ENCODE measurements at regions not wholly inside any gene's neighbourhood (a gene's known extent, or its start where the extent isn't known, plus 50 kb on each side); places are given as distances from the start of the nearest gene placed in this dataset.

DNA sequence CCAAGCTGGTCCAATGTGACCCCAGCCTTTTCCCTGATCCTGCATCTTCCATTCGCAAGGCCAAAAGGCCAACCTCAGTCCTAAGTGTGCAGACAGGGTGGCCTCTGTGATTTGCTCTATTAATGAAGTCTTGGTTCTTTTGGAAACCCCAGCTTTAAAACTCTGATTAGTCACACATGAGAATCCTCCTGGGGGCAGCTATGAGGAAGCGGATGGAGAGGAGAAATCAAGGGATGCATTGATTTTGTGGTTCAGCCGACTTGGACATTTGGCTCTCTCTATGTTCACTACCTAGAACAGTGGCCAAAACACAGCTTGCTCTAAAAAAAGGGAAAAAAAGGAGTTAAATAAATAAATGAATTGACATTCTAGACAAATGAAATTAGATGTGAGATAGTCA, 98.6 kb upstream of the USP47 start:
- no peak overlapping the region for H4K5ac ChIP-seq (ENCODE audit: low read length)
- no peak overlapping the region for H2BK5ac ChIP-seq (ENCODE audit: low read length)
- no peak overlapping the region for H3K4ac ChIP-seq (ENCODE audit: low read depth, low read length)
- H3K4me3 ChIP-seq (ENCODE audit: low read length), result no peak overlapping the region
- no CpG with 5 or more reads among the region's 3 CpGs for WGBS (ENCODE audit: extremely low coverage, insufficient coverage, low lambda C conversion rate)
- no peak overlapping the region for H3K18ac ChIP-seq (ENCODE audit: low read length)
- no peak overlapping the region for H3K4me2 ChIP-seq (ENCODE audit: low read length)
- H3K9ac ChIP-seq (ENCODE audit: low read length), result no peak overlapping the region
- no peak for DNase-seq
- H4K8ac ChIP-seq (ENCODE audit: low read depth, low read length), result no peak overlapping the region
- H2AK5ac ChIP-seq (ENCODE audit: low read length), result no peak overlapping the region
- no peak overlapping the region for H3K23ac ChIP-seq (ENCODE audit: low read length)
- no peak overlapping the region for H3K56ac ChIP-seq (ENCODE audit: low read length)
- H3K36me3 ChIP-seq (ENCODE audit: control insufficient read depth, insufficient read depth, low read length), result no peaks in the 10 kb centered on the region
- H3K79me1 ChIP-seq (ENCODE audit: low read length), result no peaks in the 10 kb centered on the region
- H2BK15ac ChIP-seq (replicated peaks; ENCODE audit: low read depth), result no peak overlapping the region
- H3K4me1 ChIP-seq (ENCODE audit: control insufficient read depth, low read depth, low read length), result no peaks in the 10 kb centered on the region
- no peaks in the 10 kb centered on the region for H3K79me2 ChIP-seq (ENCODE audit: control insufficient read depth, insufficient read depth, low read length)
- no peaks in the 10 kb centered on the region for H3K27me3 ChIP-seq (ENCODE audit: insufficient read depth, low read length, poor library complexity)
- no peak overlapping the region for H2BK120ac ChIP-seq (ENCODE audit: low read depth, low read length)
- H3K27ac ChIP-seq (ENCODE audit: low read depth, low read length), result no peak overlapping the region

DNA sequence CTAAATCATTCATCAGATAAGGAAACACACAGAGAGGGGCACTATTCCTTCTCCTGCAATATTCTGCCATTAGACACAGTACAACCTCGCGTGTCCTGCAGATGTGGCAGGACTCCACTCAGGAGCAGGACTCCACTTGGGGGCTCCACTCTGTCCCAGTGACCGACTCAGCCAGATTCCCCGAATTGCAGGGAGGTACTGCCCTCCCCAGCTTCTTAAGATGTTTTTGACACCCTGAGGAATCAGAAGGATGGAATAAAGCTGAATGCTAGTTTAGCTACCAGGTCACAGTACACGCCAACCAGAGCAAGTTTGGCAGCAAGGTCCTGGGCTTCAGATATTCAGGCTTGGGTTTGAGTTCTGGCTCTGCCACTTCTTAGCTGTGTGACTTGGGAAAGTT, 99.3 kb upstream of the USP47 start:
- H3K23ac ChIP-seq (ENCODE audit: low read length), result no peak overlapping the region
- H3K4ac ChIP-seq (ENCODE audit: low read depth, low read length), result no peak overlapping the region
- H3K9ac ChIP-seq (ENCODE audit: low read length), result no peak overlapping the region
- H2BK120ac ChIP-seq (ENCODE audit: low read depth, low read length), result no peak overlapping the region
- no peak for DNase-seq
- no peaks in the 10 kb centered on the region for H3K79me1 ChIP-seq (ENCODE audit: low read length)
- no peak overlapping the region for H3K27ac ChIP-seq (ENCODE audit: low read depth, low read length)
- H4K5ac ChIP-seq (ENCODE audit: low read length), result no peak overlapping the region
- H3K79me2 ChIP-seq (ENCODE audit: control insufficient read depth, insufficient read depth, low read length), result no peaks in the 10 kb centered on the region
- no peak overlapping the region for H3K18ac ChIP-seq (ENCODE audit: low read length)
- no peaks in the 10 kb centered on the region for H3K4me1 ChIP-seq (ENCODE audit: control insufficient read depth, low read depth, low read length)
- no peak overlapping the region for H3K4me2 ChIP-seq (ENCODE audit: low read length)
- no peak overlapping the region for H2BK15ac ChIP-seq (replicated peaks; ENCODE audit: low read depth)
- no peaks in the 10 kb centered on the region for H3K27me3 ChIP-seq (ENCODE audit: insufficient read depth, low read length, poor library complexity)
- no peak overlapping the region for H2AK5ac ChIP-seq (ENCODE audit: low read length)
- H3K4me3 ChIP-seq (ENCODE audit: low read length), result no peak overlapping the region
- WGBS (ENCODE audit: extremely low coverage, insufficient coverage, low lambda C conversion rate), result no CpG with 5 or more reads among the region's 5 CpGs
- H4K8ac ChIP-seq (ENCODE audit: low read depth, low read length), result no peak overlapping the region
- H3K36me3 ChIP-seq (ENCODE audit: control insufficient read depth, insufficient read depth, low read length), result no peaks in the 10 kb centered on the region
- H2BK5ac ChIP-seq (ENCODE audit: low read length), result no peak overlapping the region
- H3K56ac ChIP-seq (ENCODE audit: low read length), result no peak overlapping the region

- Histone ChIP-seq H3K79me2 (ENCODE audit: control insufficient read depth, insufficient read depth, low read length) (no peaks in the 10 kb centered on the region), H3K36me3 (ENCODE audit: control insufficient read depth, insufficient read depth, low read length) (no peaks in the 10 kb centered on the region), H3K23ac (ENCODE audit: low read length) (no peak overlapping the region), H2BK120ac (ENCODE audit: low read depth, low read length) (no peak overlapping the region), H2BK15ac (replicated peaks; ENCODE audit: low read depth) (no peak overlapping the region), H3K4me2 (ENCODE audit: low read length) (no peak overlapping the region), H3K79me1 (ENCODE audit: low read length) (no peaks in the 10 kb centered on the region), H3K18ac (ENCODE audit: low read length) (no peak overlapping the region), H3K4me1 (ENCODE audit: control insufficient read depth, low read depth, low read length) (no peaks in the 10 kb centered on the region), H2AK5ac (ENCODE audit: low read length) (no peak overlapping the region), H3K56ac (ENCODE audit: low read length) (no peak overlapping the region), H3K27ac (ENCODE audit: low read depth, low read length) (no peak overlapping the region), H4K5ac (ENCODE audit: low read length) (no peak overlapping the region), H4K8ac (ENCODE audit: low read depth, low read length) (no peak overlapping the region), H3K4me3 (ENCODE audit: low read length) (no peak overlapping the region), H2BK5ac (ENCODE audit: low read length) (no peak overlapping the region), H3K4ac (ENCODE audit: low read depth, low read length) (no peak overlapping the region), H3K27me3 (ENCODE audit: insufficient read depth, low read length, poor library complexity) (no peaks in the 10 kb centered on the region), H3K9ac (ENCODE audit: low read length) (no peak overlapping the region)
- no peak for DNase-seq
- no CpG with 5 or more reads among the region's 1 CpG for WGBS (ENCODE audit: extremely low coverage, insufficient coverage, low lambda C conversion rate)
Observed at GRCh38 chr11:11740836-11741235, 100.9 kb upstream of the USP47 start.

DNA sequence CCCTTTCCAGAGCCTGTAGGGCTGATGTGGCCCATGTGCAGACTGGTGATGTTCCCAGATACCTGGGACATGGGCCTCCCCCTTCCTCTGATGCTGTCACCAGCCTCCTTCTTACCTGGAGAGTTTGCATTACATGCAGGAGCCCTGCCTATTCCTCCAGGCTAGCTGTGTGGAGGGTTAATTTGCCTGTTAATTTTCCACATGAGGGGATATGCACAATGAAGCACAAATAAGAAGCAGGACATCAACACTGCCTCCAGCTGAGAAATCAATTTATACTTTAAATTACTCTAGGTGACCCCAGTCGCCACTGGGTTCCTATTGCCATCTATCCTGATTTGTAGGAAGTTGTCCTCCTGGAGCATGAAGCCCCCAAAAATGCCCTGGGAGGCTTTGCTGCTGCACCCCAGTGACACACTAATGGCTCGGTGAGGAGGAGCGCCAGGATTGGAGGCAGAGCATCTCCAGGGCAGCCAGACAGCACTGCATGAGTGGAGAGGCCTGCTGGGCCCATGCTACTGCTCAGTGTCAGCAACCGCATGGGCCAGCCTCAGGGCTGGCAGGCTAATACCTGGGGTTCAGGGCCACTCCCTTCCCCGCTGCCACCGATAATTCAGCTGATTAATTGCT, 101.6 kb upstream of the USP47 start:
- no peak overlapping the region for H3K4ac ChIP-seq (ENCODE audit: low read depth, low read length)
- no peaks in the 10 kb centered on the region for H3K79me1 ChIP-seq (ENCODE audit: low read length)
- H3K4me1 ChIP-seq (ENCODE audit: control insufficient read depth, low read depth, low read length), result no peaks in the 10 kb centered on the region
- no peak overlapping the region for H3K23ac ChIP-seq (ENCODE audit: low read length)
- WGBS (ENCODE audit: extremely low coverage, insufficient coverage, low lambda C conversion rate), result no CpG with 5 or more reads among the region's 6 CpGs
- H2BK5ac ChIP-seq (ENCODE audit: low read length), result no peak overlapping the region
- H3K27me3 ChIP-seq (ENCODE audit: insufficient read depth, low read length, poor library complexity), result no peaks in the 10 kb centered on the region
- no peaks in the 10 kb centered on the region for H3K36me3 ChIP-seq (ENCODE audit: control insufficient read depth, insufficient read depth, low read length)
- H3K27ac ChIP-seq (ENCODE audit: low read depth, low read length), result no peak overlapping the region
- no peak overlapping the region for H4K8ac ChIP-seq (ENCODE audit: low read depth, low read length)
- no peak overlapping the region for H3K9ac ChIP-seq (ENCODE audit: low read length)
- H2BK120ac ChIP-seq (ENCODE audit: low read depth, low read length), result no peak overlapping the region
- H4K5ac ChIP-seq (ENCODE audit: low read length), result no peak overlapping the region
- no peak overlapping the region for H3K56ac ChIP-seq (ENCODE audit: low read length)
- no peak for DNase-seq
- no peak overlapping the region for H2AK5ac ChIP-seq (ENCODE audit: low read length)
- H3K18ac ChIP-seq (ENCODE audit: low read length), result no peak overlapping the region
- no peak overlapping the region for H2BK15ac ChIP-seq (replicated peaks; ENCODE audit: low read depth)
- no peaks in the 10 kb centered on the region for H3K79me2 ChIP-seq (ENCODE audit: control insufficient read depth, insufficient read depth, low read length)
- no peak overlapping the region for H3K4me2 ChIP-seq (ENCODE audit: low read length)
- H3K4me3 ChIP-seq (ENCODE audit: low read length), result no peak overlapping the region

DNA sequence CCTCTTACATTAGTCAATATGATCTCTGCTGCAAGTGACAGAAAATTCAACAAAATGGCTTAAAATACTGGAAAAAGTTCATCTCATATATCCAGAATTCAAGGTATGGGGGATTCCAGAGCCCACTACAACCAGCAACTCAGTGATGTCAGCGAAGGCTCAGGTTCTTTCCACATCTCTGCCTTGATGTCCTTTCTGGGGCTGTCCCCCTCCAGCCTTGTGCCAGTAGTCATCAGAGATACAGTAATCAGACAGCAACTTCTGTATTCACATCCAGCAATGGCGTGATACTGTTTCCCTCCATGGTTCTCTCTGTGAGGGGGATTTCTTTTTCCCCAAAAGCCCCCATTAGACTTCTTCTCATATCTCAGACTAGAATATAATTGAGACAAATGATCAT, 103.4 kb upstream of the USP47 start:
- H3K9ac ChIP-seq (ENCODE audit: low read length), result no peak overlapping the region
- no peak overlapping the region for H2BK5ac ChIP-seq (ENCODE audit: low read length)
- H4K8ac ChIP-seq (ENCODE audit: low read depth, low read length), result no peak overlapping the region
- no peak overlapping the region for H3K18ac ChIP-seq (ENCODE audit: low read length)
- no peak overlapping the region for H3K23ac ChIP-seq (ENCODE audit: low read length)
- DNase-seq, result no peak
- H2BK120ac ChIP-seq (ENCODE audit: low read depth, low read length), result no peak overlapping the region
- no peaks in the 10 kb centered on the region for H3K27me3 ChIP-seq (ENCODE audit: insufficient read depth, low read length, poor library complexity)
- H3K4me1 ChIP-seq (ENCODE audit: control insufficient read depth, low read depth, low read length), result no peaks in the 10 kb centered on the region
- no peak overlapping the region for H3K4me2 ChIP-seq (ENCODE audit: low read length)
- H2AK5ac ChIP-seq (ENCODE audit: low read length), result no peak overlapping the region
- no peak overlapping the region for H3K4me3 ChIP-seq (ENCODE audit: low read length)
- no peaks in the 10 kb centered on the region for H3K79me1 ChIP-seq (ENCODE audit: low read length)
- no CpG with 5 or more reads among the region's 2 CpGs for WGBS (ENCODE audit: extremely low coverage, insufficient coverage, low lambda C conversion rate)
- H2BK15ac ChIP-seq (replicated peaks; ENCODE audit: low read depth), result no peak overlapping the region
- no peaks in the 10 kb centered on the region for H3K79me2 ChIP-seq (ENCODE audit: control insufficient read depth, insufficient read depth, low read length)
- H3K27ac ChIP-seq (ENCODE audit: low read depth, low read length), result no peak overlapping the region
- H3K4ac ChIP-seq (ENCODE audit: low read depth, low read length), result no peak overlapping the region
- H4K5ac ChIP-seq (ENCODE audit: low read length), result no peak overlapping the region
- H3K36me3 ChIP-seq (ENCODE audit: control insufficient read depth, insufficient read depth, low read length), result no peaks in the 10 kb centered on the region
- no peak overlapping the region for H3K56ac ChIP-seq (ENCODE audit: low read length)

DNA sequence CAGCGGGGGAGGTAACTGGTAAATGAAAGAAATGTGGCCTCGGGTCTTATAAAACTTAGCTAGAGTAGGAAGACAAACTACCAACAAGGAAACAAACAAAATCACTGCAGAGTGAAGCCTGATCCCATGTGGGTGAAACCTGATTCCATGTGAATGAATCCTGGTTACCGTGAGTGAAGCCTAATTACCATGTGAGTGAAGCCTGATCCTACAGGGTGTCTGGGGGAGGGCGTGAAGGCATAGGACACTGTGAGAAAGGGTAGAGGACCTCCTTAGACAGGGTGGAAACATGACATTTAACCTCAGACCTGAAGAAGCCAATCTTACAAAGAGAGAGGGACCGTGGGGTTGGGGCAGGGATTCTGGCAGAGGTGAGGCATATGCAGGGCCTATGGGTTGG, 106.2 kb upstream of the USP47 start:
- peak; percentile 45 for DNase-seq
- Histone ChIP-seq H2BK5ac (ENCODE audit: low read length) (no peak overlapping the region), H4K5ac (ENCODE audit: low read length) (no peak overlapping the region), H3K56ac (ENCODE audit: low read length) (peak overlapping the region; percentile 22), H3K4ac (ENCODE audit: low read depth, low read length) (no peak overlapping the region), H3K4me1 (ENCODE audit: control insufficient read depth, low read depth, low read length) (no peaks in the 10 kb centered on the region), H4K8ac (ENCODE audit: low read depth, low read length) (no peak overlapping the region), H3K79me1 (ENCODE audit: low read length) (no peaks in the 10 kb centered on the region), H2AK5ac (ENCODE audit: low read length) (no peak overlapping the region), H3K9ac (ENCODE audit: low read length) (no peak overlapping the region), H2BK120ac (ENCODE audit: low read depth, low read length) (no peak overlapping the region), H3K79me2 (ENCODE audit: control insufficient read depth, insufficient read depth, low read length) (no peaks in the 10 kb centered on the region), H3K27ac (ENCODE audit: low read depth, low read length) (no peak overlapping the region), H3K18ac (ENCODE audit: low read length) (no peak overlapping the region), H2BK15ac (replicated peaks; ENCODE audit: low read depth) (no peak overlapping the region), H3K4me3 (ENCODE audit: low read length) (no peak overlapping the region), H3K4me2 (ENCODE audit: low read length) (no peak overlapping the region), H3K36me3 (ENCODE audit: control insufficient read depth, insufficient read depth, low read length) (no peaks in the 10 kb centered on the region), H3K23ac (ENCODE audit: low read length) (no peak overlapping the region), H3K27me3 (ENCODE audit: insufficient read depth, low read length, poor library complexity) (no peaks in the 10 kb centered on the region)
- WGBS (ENCODE audit: extremely low coverage, insufficient coverage, low lambda C conversion rate), result no CpG with 5 or more reads among the region's 5 CpGs
